Common myeloid progenitor, CD34-positive (primary cell): ENCODE measurements at regions not wholly inside any gene's neighbourhood (a gene's known extent, or its start where the extent isn't known, plus 50 kb on each side); places are given as distances from the start of the nearest gene placed in this dataset.
A peak's percentile ranks its signal among the peaks of the same experiment; 100 is the strongest.

Experiments used
- CTCF ChIA-PET: fragments of 350-600 bp; sonication (Branson Sonifier 250); formaldehyde crosslinking; loops from one replicate; lab custom pipeline; 2021; ENCODE audit warnings: antibody characterized with exemption; lab: Charles Lee
- POLR2A ChIA-PET: fragments of 350-600 bp; sonication (Branson Sonifier 250); formaldehyde crosslinking; loops from one replicate; lab custom pipeline; 2021; ENCODE audit warnings: antibody characterized with exemption; lab: Charles Lee
- DNase-seq, 3 donors: peaks; one replicate each; pipeline versions ENCODE4 v3.0.0 to v3.0.0-alpha.2; 2013
- H3K27ac ChIP-seq, 2 experiments: 1 replicate in 1 of 2; 2 replicates in 1 of 2; pipeline ENCODE4 v1.7.0; 2013; ENCODE audit warnings: inconsistent platforms in 2 of 2, low read length in 2 of 2, mild to moderate bottlenecking in 2 of 2, low read depth in 1 of 2, moderate library complexity in 1 of 2; ENCODE audit not compliant: severe bottlenecking in 2 of 2, insufficient read depth in 1 of 2, poor library complexity in 1 of 2
- H3K27me3 ChIP-seq, 5 experiments: replicated peaks in 2 of 5; 1 replicate in 3 of 5; 2 replicates in 2 of 5; pipeline versions ENCODE4 v1.6.1 to v1.7.0; 2013; ENCODE audit warnings: low read length in 4 of 5, mild to moderate bottlenecking in 2 of 5, moderate library complexity in 2 of 5, inconsistent platforms in 1 of 5; ENCODE audit not compliant: insufficient read depth in 5 of 5, control insufficient read depth in 4 of 5
- H3K36me3 ChIP-seq, 4 experiments: 1 replicate in 2 of 4; 2 replicates in 2 of 4; pipeline versions ENCODE4 v1.6.1 to v1.7.0; 2013; ENCODE audit warnings: low read length in 3 of 4, control low read depth in 1 of 4, mild to moderate bottlenecking in 1 of 4; ENCODE audit not compliant: control insufficient read depth in 4 of 4, insufficient read depth in 4 of 4
- H3K4me1 ChIP-seq, 4 experiments: 1 replicate in 3 of 4; 2 replicates in 1 of 4; pipeline versions ENCODE4 v1.6.1 to v1.7.1; 2013; ENCODE audit warnings: low read length in 3 of 4, mild to moderate bottlenecking in 3 of 4, control low read depth in 1 of 4, inconsistent platforms in 1 of 4, moderate library complexity in 1 of 4; ENCODE audit not compliant: control insufficient read depth in 4 of 4, insufficient read depth in 4 of 4; ENCODE audit errors: control extremely low read depth in 1 of 4
- H3K4me3 ChIP-seq, 7 experiments: 1 replicate in 4 of 7; 2 replicates in 3 of 7; pipeline versions ENCODE4 v1.5.1 to v1.7.0; 2013; ENCODE audit warnings: mild to moderate bottlenecking in 7 of 7, low read length in 6 of 7, moderate library complexity in 6 of 7, inconsistent platforms in 2 of 7, low read depth in 2 of 7, control low read depth in 1 of 7; ENCODE audit not compliant: insufficient read depth in 4 of 7, control insufficient read depth in 1 of 7; ENCODE audit errors: extremely low read depth in 1 of 7
- H3K9me3 ChIP-seq, 5 experiments: 1 replicate in 4 of 5; 2 replicates in 1 of 5; pipeline versions ENCODE4 v1.6.1 to v1.7.1; 2013; ENCODE audit warnings: low read length in 4 of 5, mild to moderate bottlenecking in 2 of 5, inconsistent platforms in 1 of 5, low read depth in 1 of 5, moderate library complexity in 1 of 5; ENCODE audit not compliant: control insufficient read depth in 4 of 5, insufficient read depth in 2 of 5; ENCODE audit errors: control extremely low read depth in 1 of 5
- WGBS: methylation state at CpG from one replicate; pipeline ENCODE4 v1.1.5; 2013; ENCODE audit not compliant: insufficient coverage; 5-methylcytosine and 5-hydroxymethylcytosine counted together

DNA sequence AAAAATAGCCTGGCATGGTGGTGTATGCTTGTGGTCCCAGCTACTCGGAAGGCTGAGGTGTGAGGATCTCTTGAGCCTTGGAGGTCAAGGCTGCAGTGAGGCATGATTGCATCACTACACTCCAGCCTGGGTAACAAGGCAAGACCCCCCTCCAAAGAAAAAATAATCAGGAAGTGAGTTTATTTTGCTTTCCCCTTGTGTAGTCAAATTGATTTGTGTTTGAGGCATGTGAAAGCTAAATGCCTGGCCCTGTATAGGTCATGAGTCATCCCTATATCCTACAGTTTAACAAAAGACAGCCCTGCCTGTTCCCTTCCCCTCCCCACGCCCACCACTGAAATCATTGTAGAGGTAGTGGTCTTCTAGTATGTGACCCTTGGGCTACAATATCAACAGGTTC, 241.4 kb upstream of the JUN start:
- H3K4me3 ChIP-seq = no peak overlapping the region
- H3K27me3 ChIP-seq = no peaks in the 10 kb centered on the region
- H3K9me3 ChIP-seq = no peaks in the 10 kb centered on the region
- H3K4me1 ChIP-seq = peaks cover 0 to 8% (median 6%) of the 10 kb centered on the region in 4 experiments
- DNase-seq = peak in 1 of 3 donors; percentile 15
- ChIA-PET CTCF (no interaction called here), POLR2A (no interaction called here)
- no peak overlapping the region for H3K27ac ChIP-seq
- WGBS = 100% methylated on average over 1 of the region's 2 CpGs
- no peaks in the 10 kb centered on the region for H3K36me3 ChIP-seq

DNA sequence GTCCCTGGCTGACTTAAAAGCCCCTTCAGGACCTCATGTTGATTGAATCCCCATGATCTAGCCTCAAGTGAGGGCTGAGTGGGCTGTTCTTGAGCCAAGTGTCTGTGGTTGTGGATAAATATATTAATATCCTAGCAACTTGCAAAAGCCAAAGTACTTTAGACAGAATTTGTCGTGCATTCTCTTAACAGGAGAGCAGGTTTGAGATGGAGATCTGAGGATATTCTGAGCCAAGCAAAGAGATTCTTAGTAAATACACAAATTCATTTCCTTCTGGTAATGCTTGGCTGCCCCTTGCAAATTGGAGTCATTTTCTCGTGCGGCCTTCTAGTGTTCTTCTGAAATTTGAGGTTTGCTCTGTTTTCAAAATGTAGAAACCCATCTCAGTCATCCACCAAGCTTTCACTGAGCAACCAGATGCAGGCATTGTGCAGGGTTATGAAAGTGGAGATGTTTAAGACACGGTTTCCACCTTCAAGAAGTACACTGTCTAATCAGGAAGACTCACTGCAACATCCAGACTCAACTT, 242.1 kb upstream of the JUN start:
- no peak for DNase-seq
- no peaks in the 10 kb centered on the region for H3K27me3 ChIP-seq
- H3K36me3 ChIP-seq = no peaks in the 10 kb centered on the region
- H3K4me1 ChIP-seq = peaks cover 0 to under 1% (median 0%) of the 10 kb centered on the region in 4 experiments
- no peak overlapping the region for H3K4me3 ChIP-seq
- ChIA-PET CTCF (no interaction called here), POLR2A (no interaction called here)
- H3K9me3 ChIP-seq = no peaks in the 10 kb centered on the region
- 83% methylated on average over 2 of the region's 4 CpGs for WGBS
- H3K27ac ChIP-seq = no peak overlapping the region

DNA sequence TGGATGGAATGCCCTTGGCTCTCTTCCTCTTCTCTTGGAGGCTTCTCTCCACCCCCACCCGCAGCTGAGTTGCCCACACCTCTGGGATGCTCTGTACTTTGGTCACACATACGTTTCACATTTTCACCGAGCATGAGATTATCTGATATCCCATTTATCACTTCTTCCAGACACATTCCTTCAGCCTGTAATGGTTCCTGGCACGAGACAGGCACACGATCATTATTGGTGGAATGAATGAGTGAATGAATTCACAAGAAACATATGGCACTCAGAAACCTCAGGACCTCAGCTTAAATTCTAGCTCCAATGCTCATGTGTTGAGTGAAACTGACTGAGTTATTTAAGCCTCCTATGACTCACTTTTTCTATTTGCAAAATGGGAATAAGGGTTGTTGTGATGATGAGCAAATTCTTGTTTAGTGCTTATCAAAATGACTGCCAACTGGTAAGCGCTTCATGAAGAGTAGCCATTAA, 242.7 kb upstream of the JUN start:
- Histone ChIP-seq H3K4me1 (no peaks in the 10 kb centered on the region), H3K27ac (no peak overlapping the region), H3K36me3 (no peaks in the 10 kb centered on the region), H3K27me3 (no peaks in the 10 kb centered on the region), H3K9me3 (no peaks in the 10 kb centered on the region), H3K4me3 (no peak overlapping the region)
- 100% methylated on average over 1 of the region's 6 CpGs for WGBS
- ChIA-PET POLR2A (no interaction called here), CTCF (no interaction called here)
- DNase-seq = no peak

DNA sequence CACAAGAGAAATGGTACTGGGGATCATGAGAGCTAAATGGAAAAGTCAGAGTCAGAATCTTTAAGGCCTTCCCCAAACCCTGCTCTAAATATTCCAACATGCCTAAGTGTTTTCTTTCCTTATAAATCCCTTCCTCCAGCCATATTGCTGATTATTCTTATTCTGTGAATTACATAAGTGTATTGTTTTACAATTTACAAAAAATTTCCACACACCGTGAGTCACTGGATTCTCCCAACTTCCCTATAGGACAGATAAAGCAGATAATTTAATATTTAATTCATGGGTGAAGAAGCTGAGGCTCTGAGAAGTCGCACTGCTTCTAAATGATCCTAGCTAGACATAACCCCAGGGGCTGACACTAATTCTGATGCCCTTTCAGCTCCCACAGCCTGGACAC, 243.3 kb upstream of the JUN start:
- H3K27ac ChIP-seq = no peak overlapping the region
- POLR2A ChIA-PET = interaction anchor here (0.5 kb wide), 1 partner anchor 9 kb away, joined by 3 read pairs; no protein-coding TSS in a partner anchor
- DNase-seq = no peak
- H3K4me3 ChIP-seq = no peak overlapping the region
- no peaks in the 10 kb centered on the region for H3K27me3 ChIP-seq
- no peaks in the 10 kb centered on the region for H3K9me3 ChIP-seq
- no peaks in the 10 kb centered on the region for H3K36me3 ChIP-seq
- no peaks in the 10 kb centered on the region for H3K4me1 ChIP-seq
- CTCF ChIA-PET = no interaction called here
- WGBS = 91% methylated on average over 1 of the region's 2 CpGs

DNA sequence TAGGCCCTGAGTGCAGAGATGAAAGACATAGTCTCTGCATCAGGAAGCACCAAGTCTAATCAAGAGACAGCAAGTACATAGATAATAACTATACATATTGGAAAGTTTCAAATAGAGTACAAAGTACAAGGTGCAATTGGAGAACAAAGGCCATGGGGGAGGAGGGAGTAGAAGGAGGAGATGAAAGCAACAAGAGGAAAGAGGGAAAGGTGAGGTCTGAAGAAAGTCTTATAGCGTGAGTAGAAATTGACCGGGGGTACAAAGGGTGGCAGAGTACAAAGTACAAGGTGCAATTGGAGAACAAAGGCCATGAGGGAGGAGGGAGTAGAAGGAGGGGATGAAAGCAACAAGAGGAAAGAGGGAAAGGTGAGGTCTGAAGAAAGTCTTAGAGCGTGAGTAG, 244.2 kb upstream of the JUN start:
- Histone ChIP-seq H3K27me3 (no peaks in the 10 kb centered on the region), H3K27ac (no peak overlapping the region), H3K36me3 (no peaks in the 10 kb centered on the region), H3K9me3 (no peaks in the 10 kb centered on the region), H3K4me1 (no peaks in the 10 kb centered on the region), H3K4me3 (no peak overlapping the region)
- 93% methylated on average over 3 of the region's 3 CpGs for WGBS
- ChIA-PET CTCF (no interaction called here), POLR2A (no interaction called here)
- DNase-seq = no peak

DNA sequence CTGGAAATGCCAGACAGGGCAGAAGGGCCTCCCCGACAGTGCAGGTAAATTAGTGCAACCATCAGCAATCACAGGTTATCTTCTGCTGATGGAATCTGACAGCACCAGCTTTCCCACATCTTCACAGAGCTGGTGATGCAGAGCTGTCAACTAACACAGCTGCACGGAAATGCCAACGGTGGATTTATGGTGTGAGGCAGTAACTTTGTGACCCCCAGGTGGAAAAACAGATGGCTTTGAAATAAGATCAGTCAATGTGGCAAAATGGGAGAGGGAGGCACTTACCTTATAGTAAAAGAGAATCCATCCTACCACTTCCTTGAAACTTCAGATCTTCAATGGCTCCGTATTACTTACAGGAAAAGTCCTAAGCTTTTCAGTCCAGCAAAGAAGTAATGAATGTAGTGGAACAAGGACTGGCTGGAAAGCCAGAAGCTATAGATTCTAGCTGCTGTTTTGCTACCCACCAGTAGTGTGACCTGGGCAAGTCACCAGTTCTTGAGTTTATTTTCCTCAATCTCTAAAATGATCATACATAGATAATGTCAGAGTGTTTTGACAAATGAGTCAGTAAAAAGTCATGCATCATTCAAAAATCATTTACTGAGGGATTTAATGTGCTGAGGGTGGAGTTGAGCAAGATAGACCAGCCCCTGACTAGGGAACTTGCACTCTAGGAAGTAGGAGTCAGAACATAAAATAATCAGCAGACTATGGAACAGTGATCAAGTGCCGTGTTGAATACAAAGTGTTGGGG, 245.7 kb upstream of the JUN start:
- Histone ChIP-seq H3K36me3 (no peaks in the 10 kb centered on the region), H3K27me3 (no peaks in the 10 kb centered on the region), H3K27ac (no peak overlapping the region), H3K9me3 (no peaks in the 10 kb centered on the region), H3K4me3 (no peak overlapping the region), H3K4me1 (no peaks in the 10 kb centered on the region)
- no peak for DNase-seq
- CTCF ChIA-PET = interaction anchor here (0.8 to 1.8 kb wide), 4 partner anchors 8 to 25 kb away, joined by 3 to 7 read pairs (median 3); no protein-coding TSS in a partner anchor
- WGBS = 81% methylated on average over 4 of the region's 5 CpGs
- POLR2A ChIA-PET = interaction anchor here (1.0 kb wide), 1 partner anchor 246 kb away, joined by 5 read pairs; the partner anchor contains the start of gene JUN

DNA sequence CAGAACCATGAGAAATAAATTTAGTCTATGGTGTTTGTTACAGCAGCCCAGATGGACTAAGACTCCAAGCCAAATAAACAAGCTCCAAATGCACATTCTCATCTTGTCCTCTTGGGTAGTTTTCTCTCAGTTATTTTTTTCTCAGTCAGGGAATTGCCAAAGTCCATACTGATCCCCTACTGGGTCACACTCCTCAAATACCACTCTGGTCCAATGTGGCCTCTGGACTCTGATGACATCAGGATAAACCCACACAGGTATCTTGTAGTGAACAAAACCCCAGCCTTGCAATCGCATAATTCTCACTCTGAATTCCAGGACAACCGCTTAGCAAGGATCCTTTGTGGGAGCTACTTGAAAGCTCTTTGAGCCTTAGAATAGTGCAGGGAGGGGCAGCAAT, 248.4 kb upstream of the JUN start:
- H3K4me3 ChIP-seq = no peak overlapping the region

More for the DNA sequence above, 248.4 kb upstream of the JUN start:
- WGBS = 100% methylated on average over 2 of the region's 2 CpGs
- no peak overlapping the region for H3K27ac ChIP-seq
- POLR2A ChIA-PET = no interaction called here
- no peaks in the 10 kb centered on the region for H3K9me3 ChIP-seq
- CTCF ChIA-PET = interaction anchor here (1.3 to 1.4 kb wide), 2 partner anchors 12 to 248 kb away, joined by 3 read pairs; partner anchors contain the start of gene JUN
- no peak for DNase-seq
- no peaks in the 10 kb centered on the region for H3K27me3 ChIP-seq
- H3K4me1 ChIP-seq = no peaks in the 10 kb centered on the region
- H3K36me3 ChIP-seq = no peaks in the 10 kb centered on the region
